KMS-11 (cell line): ENCODE measurements at regions not wholly inside any gene's neighbourhood (a gene's known extent, or its start where the extent isn't known, plus 50 kb on each side); places are given as distances from the start of the nearest gene placed in this dataset.
"Not testable (repeated sequence)": the region's sequence is repeated elsewhere in the genome, so short reads cannot be mapped to it uniquely, and the experiment has no call there.

ENCODE experiments used
- H2AFZ ChIP-seq: fragments of 200-600 bp; sonication (generic); 2 replicates; pipeline ENCODE4 v1.6.1; 2016; ENCODE audit warnings: antibody characterized with exemption, mixed run types, low read depth
- H3K27ac ChIP-seq: fragments of 200-600 bp; sonication (generic); 2 replicates; pipeline ENCODE4 v1.6.1; 2016; ENCODE audit warnings: mild to moderate bottlenecking, mixed run types
- H3K27me3 ChIP-seq: fragments of 200-600 bp; sonication (generic); 2 replicates; pipeline ENCODE4 v1.6.1; 2017; ENCODE audit warnings: mild to moderate bottlenecking, low read depth, mixed run types, moderate library complexity; ENCODE audit not compliant: insufficient read depth
- H3K36me3 ChIP-seq: fragments of 200-600 bp; sonication (generic); 2 replicates; pipeline ENCODE4 v1.6.1; 2017; ENCODE audit warnings: mild to moderate bottlenecking, mixed run types; ENCODE audit not compliant: insufficient read depth
- H3K4me1 ChIP-seq: fragments of 200-600 bp; sonication (generic); 2 replicates; pipeline ENCODE4 v1.6.1; 2016; ENCODE audit warnings: mild to moderate bottlenecking, low read depth, mixed run types; ENCODE audit not compliant: poor library complexity, severe bottlenecking
- H3K4me2 ChIP-seq: fragments of 200-600 bp; sonication (generic); 2 replicates; pipeline ENCODE4 v1.7.0; 2016; ENCODE audit warnings: mild to moderate bottlenecking, mixed run types
- H3K4me3 ChIP-seq: fragments of 200-600 bp; sonication (generic); IDR thresholded peaks from 2 replicates; pipeline ENCODE4 v1.6.1; 2017; ENCODE audit warnings: low read depth, low read length, mixed read lengths; ENCODE audit not compliant: insufficient read depth
- H3K79me2 ChIP-seq: fragments of 200-600 bp; sonication (generic); 2 replicates; pipeline ENCODE4 v1.6.1; 2016; ENCODE audit warnings: low read depth, mixed run types; ENCODE audit not compliant: insufficient read depth
- H3K9ac ChIP-seq: fragments of 200-600 bp; sonication (generic); 2 replicates; pipeline ENCODE4 v1.6.1; 2016; ENCODE audit warnings: mild to moderate bottlenecking, mixed run types
- H4K20me1 ChIP-seq: fragments of 200-600 bp; sonication (generic); 2 replicates; pipeline ENCODE4 v1.6.1; 2016; ENCODE audit warnings: mild to moderate bottlenecking, mixed run types; ENCODE audit not compliant: insufficient read depth
- CTCF ChIP-seq: fragments of 200-600 bp; sonication (generic); conservative IDR thresholded peaks from 2 replicates; pipeline ENCODE4 v1.6.1; 2017; ENCODE audit warnings: low read depth, mild to moderate bottlenecking, antibody characterized with exemption, low read length, moderate library complexity, mixed read lengths

DNA sequence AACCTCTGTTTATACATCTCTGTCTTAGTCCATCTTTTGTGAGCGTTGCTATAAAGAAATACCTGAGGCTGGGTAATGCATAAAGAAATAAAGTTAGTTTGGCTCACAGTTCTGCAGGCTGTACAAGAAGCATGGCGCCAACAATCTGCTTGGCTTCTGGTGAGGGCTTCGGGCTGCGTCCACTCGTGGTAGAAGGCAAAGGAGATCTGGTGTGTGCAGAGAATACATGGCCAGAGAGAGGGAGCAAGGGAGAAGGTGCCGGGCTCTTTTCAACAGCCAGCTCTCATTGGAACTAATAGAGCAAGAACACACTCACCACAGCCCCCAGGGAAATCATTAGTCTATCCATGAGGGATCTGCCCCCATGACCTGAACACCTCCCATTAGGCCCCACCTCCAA lies 100.3 kb upstream of the SRSF6 start:
- Histone ChIP-seq H4K20me1 (no peaks in the 10 kb centered on the region), H3K27ac (no peak overlapping the region), H3K36me3 (no peaks in the 10 kb centered on the region), H3K9ac (no peak overlapping the region), H3K4me2 (no peak overlapping the region), H3K4me3 (no peak overlapping the region), H3K4me1 (no peaks in the 10 kb centered on the region), H2AFZ (no peak overlapping the region), H3K79me2 (no peaks in the 10 kb centered on the region), H3K27me3 (no peaks in the 10 kb centered on the region)
- no peak for TF ChIP-seq CTCF

- Histone ChIP-seq H3K27me3 (no peaks in the 10 kb centered on the region), H3K27ac (no peak overlapping the region), H3K4me1 (no peaks in the 10 kb centered on the region), H4K20me1 (no peaks in the 10 kb centered on the region), H2AFZ (no peak overlapping the region), H3K36me3 (no peaks in the 10 kb centered on the region), H3K9ac (no peak overlapping the region), H3K4me3 (no peak overlapping the region), H3K4me2 (no peak overlapping the region), H3K79me2 (no peaks in the 10 kb centered on the region)
- TF ChIP-seq CTCF: no peak
Observed at GRCh38 chr20:43355610-43356009, 102.1 kb upstream of the SRSF6 start.

- H3K27ac ChIP-seq: no peak overlapping the region
- no peak for TF ChIP-seq CTCF
- no peaks in the 10 kb centered on the region for H4K20me1 ChIP-seq
- no peak overlapping the region for H2AFZ ChIP-seq
- H3K4me1 ChIP-seq: no peaks in the 10 kb centered on the region
- no peaks in the 10 kb centered on the region for H3K27me3 ChIP-seq
- no peak overlapping the region for H3K4me3 ChIP-seq
- H3K36me3 ChIP-seq: no peaks in the 10 kb centered on the region
- no peak overlapping the region for H3K4me2 ChIP-seq
- H3K9ac ChIP-seq: no peak overlapping the region
- no peaks in the 10 kb centered on the region for H3K79me2 ChIP-seq
Observed at GRCh38 chr20:43352996-43353395, 104.7 kb upstream of the SRSF6 start.

- not testable (repeated sequence) for H4K20me1 ChIP-seq, H3K4me2 ChIP-seq, H3K79me2 ChIP-seq, H3K36me3 ChIP-seq, H3K27ac ChIP-seq, H3K4me1 ChIP-seq, H2AFZ ChIP-seq, H3K27me3 ChIP-seq, H3K9ac ChIP-seq, H3K4me3 ChIP-seq
Observed at GRCh38 chr20:43350694-43351093, 107.0 kb upstream of the SRSF6 start.

- H2AFZ ChIP-seq: no peak overlapping the region
- no peak for TF ChIP-seq CTCF
- no peaks in the 10 kb centered on the region for H4K20me1 ChIP-seq
- no peak overlapping the region for H3K4me3 ChIP-seq
- no peaks in the 10 kb centered on the region for H3K27me3 ChIP-seq
- H3K27ac ChIP-seq: no peak overlapping the region
- no peaks in the 10 kb centered on the region for H3K79me2 ChIP-seq
- no peak overlapping the region for H3K9ac ChIP-seq
- H3K36me3 ChIP-seq: no peaks in the 10 kb centered on the region
- no peaks in the 10 kb centered on the region for H3K4me1 ChIP-seq
- no peak overlapping the region for H3K4me2 ChIP-seq
Observed at GRCh38 chr20:43349841-43350240, 107.9 kb upstream of the SRSF6 start.

DNA sequence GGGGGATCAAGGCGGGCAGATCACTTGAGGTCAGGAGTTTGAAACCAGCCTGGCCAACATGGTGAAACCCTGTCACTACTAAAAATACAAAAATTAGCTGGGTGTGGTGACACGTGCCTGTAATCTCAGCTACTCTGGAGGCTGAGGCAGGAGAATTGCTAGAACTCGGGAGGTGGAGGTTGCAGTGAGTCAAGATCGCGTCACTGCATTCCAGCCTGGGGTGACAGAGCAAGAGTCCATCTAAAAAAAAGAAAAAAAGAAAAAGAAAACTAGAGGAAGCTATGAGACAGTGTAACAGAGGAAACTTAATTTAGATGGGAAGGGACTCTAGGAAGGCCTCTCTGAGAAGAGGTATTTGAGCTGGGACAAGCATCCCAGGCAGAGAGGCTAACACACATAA lies 109.9 kb upstream of the SRSF6 start:
- not testable (repeated sequence) for H4K20me1 ChIP-seq, H3K4me2 ChIP-seq, H2AFZ ChIP-seq, H3K4me3 ChIP-seq, H3K9ac ChIP-seq, H3K27ac ChIP-seq, H3K36me3 ChIP-seq, H3K79me2 ChIP-seq, H3K4me1 ChIP-seq, H3K27me3 ChIP-seq
